HCT116 (cell line): ENCODE measurements at regions not wholly inside any gene's neighbourhood (a gene's known extent, or its start where the extent isn't known, plus 50 kb on each side); places are given as distances from the start of the nearest gene placed in this dataset.

Experiments
- ATAC-seq: fragments of 200-7000 bp; cut with Tn5 transposase; 2 replicates; pipeline ENCODE4 v1.9.1; 2020; ENCODE audit warnings: mild to moderate bottlenecking, moderate library complexity
- BruUV-seq: library from RNA; stranded (reverse); fragments of 400-500 nt; replicated peaks from 2 replicates; lab custom pipeline; 2021; lab: Mats Ljungman, UMichigan
- CTCF ChIA-PET: fragments of 300-600 bp; sonication (Branson Sonifier 250); formaldehyde crosslinking; loops from one replicate; lab custom pipeline; 2021; ENCODE audit warnings: antibody characterized with exemption; lab: Charles Lee
- POLR2A ChIA-PET: fragments of 300-600, 350-600 bp; sonication (Branson Sonifier 250); formaldehyde crosslinking; loops from one replicate; lab custom pipeline; 2021; ENCODE audit warnings: antibody characterized with exemption; lab: Charles Lee
- RAD21 ChIA-PET, 2 experiments: fragments of 300-600 bp; sonication (Branson Sonifier 250); formaldehyde crosslinking; loops; one replicate each; lab custom pipeline; 2023; ENCODE audit warnings: low total read pairs in 2 of 2; ENCODE audit not compliant: uncharacterized antibody in 2 of 2, unreplicated experiment in 2 of 2, low non-redundant PET in 1 of 2; lab: Charles Lee
- DNase-seq: peaks from one replicate; pipeline ENCODE4 v3.0.0-alpha.2; 2010; ENCODE audit warnings: low read depth, low spot score
- H2AFZ ChIP-seq: fragments of 200-600 bp; shearing (Covaris generic), sonication (generic); 2 replicates; pipeline ENCODE4 v1.6.1; 2017; ENCODE audit warnings: low read depth, mixed run types, mixed read lengths, antibody characterized with exemption, low read length; ENCODE audit not compliant: poor library complexity, severe bottlenecking
- H3K27ac ChIP-seq: 2 replicates; pipeline ENCODE4 v1.5.1; 2012; ENCODE audit warnings: low read depth, low read length
- H3K27me3 ChIP-seq: fragments of 200-600 bp; sonication (generic); 2 replicates; pipeline ENCODE4 v1.6.1; 2016; ENCODE audit warnings: mixed run types, low read length, mixed read lengths; ENCODE audit not compliant: insufficient read depth
- H3K36me3 ChIP-seq, 2 experiments: fragments of 200-500 bp in 1 of 2; fragments of 200-600 bp in 1 of 2; sonication (Bioruptor generic) in 1 of 2; sonication (generic) in 1 of 2; 2 replicates each; pipeline versions ENCODE4 v1.5.1 to v1.6.1; 2014 to 2016; ENCODE audit warnings: low read length in 2 of 2, inconsistent platforms in 1 of 2, mixed read lengths in 1 of 2, mixed run types in 1 of 2; ENCODE audit not compliant: insufficient read depth in 2 of 2, control insufficient read depth in 1 of 2
- H3K4me1 ChIP-seq, 2 experiments: fragments of 200-600 bp in 1 of 2; sonication (generic) in 1 of 2; 2 replicates each; pipeline versions ENCODE4 v1.5.1 to v1.6.1; 2012 to 2017; ENCODE audit warnings: low read length in 2 of 2, inconsistent platforms in 1 of 2, mild to moderate bottlenecking in 1 of 2, mixed read lengths in 1 of 2, mixed run types in 1 of 2, moderate library complexity in 1 of 2; ENCODE audit not compliant: insufficient read depth in 2 of 2, control insufficient read depth in 1 of 2
- H3K4me2 ChIP-seq: fragments of 200-600 bp; sonication (generic); 2 replicates; pipeline ENCODE4 v1.6.1; 2017; ENCODE audit warnings: mixed run types, low read length, mixed read lengths
- H3K4me3 ChIP-seq, 2 experiments: fragments of 200-600 bp in 1 of 2; sonication (generic) in 1 of 2; replicated peaks in 1 of 2; 2 replicates each; pipeline ENCODE4 v1.5.1; 2011 to 2016; ENCODE audit warnings: low read length in 2 of 2, control low read depth in 1 of 2, low read depth in 1 of 2, mild to moderate bottlenecking in 1 of 2, mixed read lengths in 1 of 2, mixed run types in 1 of 2
- H3K79me2 ChIP-seq: fragments of 200-600 bp; sonication (generic); 2 replicates; pipeline ENCODE4 v1.6.1; 2017; ENCODE audit warnings: mild to moderate bottlenecking, mixed run types, low read length, moderate library complexity, mixed read lengths; ENCODE audit not compliant: insufficient read depth
- H3K9ac ChIP-seq: fragments of 200-600 bp; sonication (generic); 2 replicates; pipeline ENCODE4 v1.6.1; 2016; ENCODE audit warnings: low read length, mixed read lengths
- H3K9me2 ChIP-seq: fragments of 200-600 bp; sonication (generic), shearing (Covaris generic); 2 replicates; pipeline ENCODE4 v1.6.1; 2017; ENCODE audit warnings: mixed run types, mild to moderate bottlenecking, moderate library complexity; ENCODE audit not compliant: insufficient read depth
- H3K9me3 ChIP-seq, 2 experiments: fragments of 200-500 bp in 1 of 2; fragments of 200-600 bp in 1 of 2; sonication (Bioruptor generic) in 1 of 2; sonication (generic) in 1 of 2; 2 replicates each; pipeline ENCODE4 v1.6.1; 2014 to 2017; ENCODE audit warnings: low read length in 2 of 2, mixed read lengths in 2 of 2, inconsistent platforms in 1 of 2, low read depth in 1 of 2, mild to moderate bottlenecking in 1 of 2, mixed run types in 1 of 2, moderate library complexity in 1 of 2; ENCODE audit not compliant: control insufficient read depth in 1 of 2, insufficient read depth in 1 of 2
- H4K20me1 ChIP-seq: fragments of 200-600 bp; sonication (generic), shearing (Covaris generic); 2 replicates; pipeline ENCODE4 v1.6.1; 2017; ENCODE audit warnings: mixed run types, mild to moderate bottlenecking, moderate library complexity; ENCODE audit not compliant: insufficient read depth
- CBX3 ChIP-seq: IDR thresholded peaks from 2 replicates; pipeline ENCODE4 v1.6.1; 2012; ENCODE audit warnings: low read depth
- CEBPB ChIP-seq: IDR thresholded peaks from 2 replicates; pipeline ENCODE4 v1.6.1; 2012; ENCODE audit warnings: low read depth
- EGR1 ChIP-seq: IDR thresholded peaks from 2 replicates; pipeline ENCODE4 v1.6.1; 2012; ENCODE audit warnings: low read depth
- ELF1 ChIP-seq: IDR thresholded peaks from 2 replicates; pipeline ENCODE4 v1.6.1; 2012; ENCODE audit warnings: low read depth, borderline replicate concordance
- EZH2 ChIP-seq: fragments of 200-600 bp; sonication (generic); IDR thresholded peaks from 2 replicates; pipeline ENCODE4 v1.6.1; 2017; ENCODE audit warnings: antibody characterized with exemption, mixed run types
- EZH2phosphoT487 ChIP-seq: fragments of 200-600 bp; IDR thresholded peaks from 2 replicates; pipeline ENCODE4 v1.6.1; 2018; ENCODE audit warnings: antibody characterized with exemption, borderline replicate concordance
- MAX ChIP-seq: IDR thresholded peaks from 2 replicates; pipeline ENCODE4 v1.6.1; 2012
- POLR2A ChIP-seq: IDR thresholded peaks from 2 replicates; pipeline ENCODE4 v1.7.0; 2011; ENCODE audit warnings: borderline replicate concordance; ENCODE audit not compliant: insufficient read depth, insufficient read length; ENCODE audit errors: extremely low read depth
- POLR2AphosphoS5 ChIP-seq: IDR thresholded peaks from 2 replicates; pipeline ENCODE4 v1.6.1; 2011; ENCODE audit warnings: mild to moderate bottlenecking, low read depth, low read length, moderate library complexity
- RAD21 ChIP-seq: IDR thresholded peaks from 2 replicates; pipeline ENCODE4 v1.6.1; 2012; ENCODE audit warnings: low read depth, mild to moderate bottlenecking
- SIN3A ChIP-seq: IDR thresholded peaks from 2 replicates; pipeline ENCODE4 v1.6.1; 2012; ENCODE audit warnings: low read depth
- SRF ChIP-seq: IDR thresholded peaks from 2 replicates; pipeline ENCODE4 v1.6.1; 2012; ENCODE audit warnings: low read depth
- TCF7L2 ChIP-seq: IDR thresholded peaks from 2 replicates; pipeline ENCODE4 v1.7.0; 2011; ENCODE audit warnings: borderline replicate concordance, inconsistent platforms; ENCODE audit not compliant: insufficient read depth, insufficient read length; ENCODE audit errors: extremely low read depth
- YY1 ChIP-seq: IDR thresholded peaks from 2 replicates; pipeline ENCODE4 v1.6.1; 2011; ENCODE audit warnings: low read length, low read depth, moderate library complexity, mild to moderate bottlenecking; ENCODE audit not compliant: insufficient replicate concordance; ENCODE audit errors: extremely low read depth
- ZFX ChIP-seq: fragments of 450-650 bp; IDR thresholded peaks from 2 replicates; pipeline ENCODE4 v1.6.1; 2017
- ZNF274 ChIP-seq: fragments of 200-500 bp; sonication (Bioruptor generic); IDR thresholded peaks from 2 replicates; pipeline ENCODE4 v1.6.1; 2014; ENCODE audit warnings: mild to moderate bottlenecking, low read depth, low read length, inconsistent platforms
- intact Hi-C: fragments of 100-400 bp; cut with micrococcal nuclease; formaldehyde crosslinking; loops from 2 replicates; pipeline ENCODE4 v1.10.0; 2022
- TF ChIP-seq, protein P1 (sequence below): IDR thresholded peaks from 2 replicates; pipeline ENCODE4 v1.6.1; 2012
- TF ChIP-seq, protein P2 (sequence below): IDR thresholded peaks from 2 replicates; pipeline ENCODE4 v1.6.1; 2012; ENCODE audit warnings: low read depth

GRCh38 chrX:28085653-28086052 is 104.4 kb upstream of the DCAF8L1 start:
- H3K36me3 ChIP-seq: no peaks in the 10 kb centered on the region
- H2AFZ ChIP-seq: no peak overlapping the region
- POLR2A ChIA-PET: no interaction called here
- H3K79me2 ChIP-seq: no peaks in the 10 kb centered on the region
- H3K4me1 ChIP-seq: no peaks in the 10 kb centered on the region
- RAD21 ChIA-PET: no interaction called here
- no TSS peak for BruUV-seq
- TF ChIP-seq ELF1 (no peak), ZFX (no peak), CEBPB (no peak), SRF (no peak), EGR1 (no peak), RAD21 (no peak), MAX (no peak)
- TF ChIP-seq, protein P1, sequence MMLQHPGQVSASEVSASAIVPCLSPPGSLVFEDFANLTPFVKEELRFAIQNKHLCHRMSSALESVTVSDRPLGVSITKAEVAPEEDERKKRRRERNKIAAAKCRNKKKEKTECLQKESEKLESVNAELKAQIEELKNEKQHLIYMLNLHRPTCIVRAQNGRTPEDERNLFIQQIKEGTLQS: no peak
- ATAC-seq (no peak), DNase-seq (no peak)
- H3K9ac ChIP-seq: no peak overlapping the region
- H3K9me2 ChIP-seq: no peaks in the 10 kb centered on the region
- CTCF ChIA-PET: no interaction called here
- intact Hi-C loops: no loop called here
- H3K27me3 ChIP-seq: no peaks in the 10 kb centered on the region
- H3K27ac ChIP-seq: no peak overlapping the region
- no peaks in the 10 kb centered on the region for H3K9me3 ChIP-seq
- no peaks in the 10 kb centered on the region for H4K20me1 ChIP-seq
- no peak overlapping the region for H3K4me2 ChIP-seq
- no peak overlapping the region for H3K4me3 ChIP-seq

GRCh38 chrX:28058901-28059300 is 77.7 kb upstream of the DCAF8L1 start:
- no peak overlapping the region for H2AFZ ChIP-seq
- H3K9me3 ChIP-seq: no peaks in the 10 kb centered on the region
- intact Hi-C loops: no loop called here
- POLR2A ChIA-PET: no interaction called here
- no peak overlapping the region for H3K9ac ChIP-seq
- H3K9me2 ChIP-seq: no peaks in the 10 kb centered on the region
- ATAC-seq (no peak), DNase-seq (no peak)
- H3K27me3 ChIP-seq: no peaks in the 10 kb centered on the region
- CTCF ChIA-PET: no interaction called here
- no peak overlapping the region for H3K27ac ChIP-seq
- no peak overlapping the region for H3K4me2 ChIP-seq
- H4K20me1 ChIP-seq: no peaks in the 10 kb centered on the region
- H3K4me1 ChIP-seq: no peaks in the 10 kb centered on the region
- H3K4me3 ChIP-seq: no peak overlapping the region
- BruUV-seq: no TSS peak
- RAD21 ChIA-PET: no interaction called here
- H3K79me2 ChIP-seq: no peaks in the 10 kb centered on the region
- H3K36me3 ChIP-seq: no peaks in the 10 kb centered on the region
- no peak for TF ChIP-seq ZNF274
- TF ChIP-seq EZH2: no peak
- TF ChIP-seq, protein P2, sequence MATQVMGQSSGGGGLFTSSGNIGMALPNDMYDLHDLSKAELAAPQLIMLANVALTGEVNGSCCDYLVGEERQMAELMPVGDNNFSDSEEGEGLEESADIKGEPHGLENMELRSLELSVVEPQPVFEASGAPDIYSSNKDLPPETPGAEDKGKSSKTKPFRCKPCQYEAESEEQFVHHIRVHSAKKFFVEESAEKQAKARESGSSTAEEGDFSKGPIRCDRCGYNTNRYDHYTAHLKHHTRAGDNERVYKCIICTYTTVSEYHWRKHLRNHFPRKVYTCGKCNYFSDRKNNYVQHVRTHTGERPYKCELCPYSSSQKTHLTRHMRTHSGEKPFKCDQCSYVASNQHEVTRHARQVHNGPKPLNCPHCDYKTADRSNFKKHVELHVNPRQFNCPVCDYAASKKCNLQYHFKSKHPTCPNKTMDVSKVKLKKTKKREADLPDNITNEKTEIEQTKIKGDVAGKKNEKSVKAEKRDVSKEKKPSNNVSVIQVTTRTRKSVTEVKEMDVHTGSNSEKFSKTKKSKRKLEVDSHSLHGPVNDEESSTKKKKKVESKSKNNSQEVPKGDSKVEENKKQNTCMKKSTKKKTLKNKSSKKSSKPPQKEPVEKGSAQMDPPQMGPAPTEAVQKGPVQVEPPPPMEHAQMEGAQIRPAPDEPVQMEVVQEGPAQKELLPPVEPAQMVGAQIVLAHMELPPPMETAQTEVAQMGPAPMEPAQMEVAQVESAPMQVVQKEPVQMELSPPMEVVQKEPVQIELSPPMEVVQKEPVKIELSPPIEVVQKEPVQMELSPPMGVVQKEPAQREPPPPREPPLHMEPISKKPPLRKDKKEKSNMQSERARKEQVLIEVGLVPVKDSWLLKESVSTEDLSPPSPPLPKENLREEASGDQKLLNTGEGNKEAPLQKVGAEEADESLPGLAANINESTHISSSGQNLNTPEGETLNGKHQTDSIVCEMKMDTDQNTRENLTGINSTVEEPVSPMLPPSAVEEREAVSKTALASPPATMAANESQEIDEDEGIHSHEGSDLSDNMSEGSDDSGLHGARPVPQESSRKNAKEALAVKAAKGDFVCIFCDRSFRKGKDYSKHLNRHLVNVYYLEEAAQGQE: no peak
- TF ChIP-seq CBX3: no peak
- TF ChIP-seq POLR2AphosphoS5: no peak
- no peak for TF ChIP-seq CEBPB
- no peak for TF ChIP-seq RAD21
- TF ChIP-seq EZH2phosphoT487: no peak
- TF ChIP-seq SIN3A: no peak
- TF ChIP-seq ELF1: no peak
- no peak for TF ChIP-seq TCF7L2
- no peak for TF ChIP-seq ZFX
- no peak for TF ChIP-seq EGR1
- no peak for TF ChIP-seq POLR2A
- no peak for TF ChIP-seq YY1
